Sciatic nerve (tissue), 2 donors: ENCODE measurements at regions not wholly inside any gene's neighbourhood (a gene's known extent, or its start where the extent isn't known, plus 50 kb on each side); places are given as distances from the start of the nearest gene placed in this dataset.
"Not testable (repeated sequence)": the region's sequence is repeated elsewhere in the genome, so short reads cannot be mapped to it uniquely, and the experiment has no call there.

Experiments
- ATAC-seq: fragments of 200-7000 bp; cut with Tn5 transposase; one replicate; pipeline ENCODE4 v1.9.1; 2020; ENCODE audit warnings: mild to moderate bottlenecking, moderate library complexity
- DNase-seq: peaks from one replicate; pipeline ENCODE4 v3.0.0-alpha.2; 2020; ENCODE audit warnings: low spot score
- intact Hi-C: fragments of 100-400 bp; cut with DNase I; formaldehyde crosslinking; loops from one replicate; pipeline ENCODE4 v1.14.2; 2022
- donor health status: DM: no; HTN: no; CAD: no.
- donor health status: DM: no; HTN: no; CAD: no.

GRCh38 chr17:63295839-63296590 is 150.1 kb downstream of the CYB561 start:
- ATAC-seq: no peak
- intact Hi-C loops: no loop called here
- DNase-seq: no peak

- DNase-seq, ATAC-seq, intact Hi-C loops: not testable (repeated sequence)
These were observed 147.2 kb downstream of the CYB561 start for GRCh38 chr17:63298916-63299315.

- ATAC-seq (no peak), DNase-seq (no peak)
- intact Hi-C loops: no loop called here
These were observed 141.3 kb downstream of the CYB561 start for GRCh38 chr17:63304704-63305261.

GRCh38 chr17:63305857-63306256 is 140.2 kb downstream of the CYB561 start:
- ATAC-seq: no peak
- DNase-seq: no peak
- intact Hi-C loops: no loop called here

GRCh38 chr17:63306855-63307254 is 139.3 kb downstream of the CYB561 start:
- DNase-seq (no peak), ATAC-seq (no peak)
- intact Hi-C loops: no loop called here

GRCh38 chr17:63308272-63308671 is 137.8 kb downstream of the CYB561 start:
- intact Hi-C loops: no loop called here
- no peak for ATAC-seq
- DNase-seq: no peak

GRCh38 chr17:63309021-63309420 is 137.1 kb downstream of the CYB561 start:
- no peak for ATAC-seq
- DNase-seq: no peak
- intact Hi-C loops: no loop called here

GRCh38 chr17:63311416-63311937 is 134.6 kb downstream of the CYB561 start:
- intact Hi-C loops: no loop called here
- DNase-seq (no peak), ATAC-seq (no peak)

GRCh38 chr17:63314761-63315160 is 131.3 kb downstream of the CYB561 start:
- DNase-seq (no peak), ATAC-seq (no peak)
- intact Hi-C loops: no loop called here

GRCh38 chr17:63316100-63316499 is 130.0 kb downstream of the CYB561 start:
- intact Hi-C loops: no loop called here
- ATAC-seq (no peak), DNase-seq (no peak)

- ATAC-seq (no peak), DNase-seq (no peak)
- intact Hi-C loops: no loop called here
These were observed 128.8 kb downstream of the CYB561 start for GRCh38 chr17:63317166-63317840.

- intact Hi-C loops: no loop called here
- ATAC-seq (no peak), DNase-seq (no peak)
These were observed 120.3 kb downstream of the CYB561 start for GRCh38 chr17:63325808-63326207.

GRCh38 chr17:63329876-63330275 is 116.2 kb downstream of the CYB561 start:
- DNase-seq: no peak
- no peak for ATAC-seq
- intact Hi-C loops: no loop called here

- ATAC-seq: no peak
- no peak for DNase-seq
- intact Hi-C loops: no loop called here
These were observed 114.6 kb downstream of the CYB561 start for GRCh38 chr17:63331301-63332061.

GRCh38 chr17:63332286-63332685 is 113.8 kb downstream of the CYB561 start:
- ATAC-seq: no peak
- intact Hi-C loops: no loop called here
- DNase-seq: no peak

- no peak for ATAC-seq
- intact Hi-C loops: no loop called here
- no peak for DNase-seq
These were observed 112.2 kb downstream of the CYB561 start for GRCh38 chr17:63333869-63334268.

GRCh38 chr17:63335831-63336230 is 110.3 kb downstream of the CYB561 start:
- ATAC-seq (no peak), DNase-seq (no peak)
- intact Hi-C loops: no loop called here

GRCh38 chr17:63337579-63337978 is 108.5 kb downstream of the CYB561 start:
- DNase-seq (no peak), ATAC-seq (no peak)
- intact Hi-C loops: no loop called here

- no peak for ATAC-seq
- no peak for DNase-seq
- intact Hi-C loops: no loop called here
These were observed 107.8 kb downstream of the CYB561 start for GRCh38 chr17:63338272-63338671.

- intact Hi-C loops: no loop called here
- ATAC-seq (no peak), DNase-seq (no peak)
These were observed 104.8 kb downstream of the CYB561 start for GRCh38 chr17:63341276-63341675.
